ENCODE measurements at regions not wholly inside any gene's neighbourhood (a gene's known extent, or its start where the extent isn't known, plus 50 kb on each side); places are given as distances from the start of the nearest gene placed in this dataset.

GRCh38 chr3:94961423-94962100, 898.7 kb downstream of the NSUN3 start:
- Histone ChIP-seq H3K4me3 (ENCODE audit: insufficient read depth in 1 of 2, low read depth in 1 of 2, low read length in 2 of 2) (no peak overlapping the region), H3K23ac (ENCODE audit: low read length in 2 of 2) (no peak overlapping the region), H2AFZ (ENCODE audit: low read depth, low read length) (no peak overlapping the region), H3K18ac (ENCODE audit: low read depth in 1 of 2, low read length in 2 of 2) (no peak overlapping the region), H3K4ac (ENCODE audit: low read depth in 1 of 2, low read length in 2 of 2) (no peak overlapping the region), H3K9me3 (ENCODE audit: control insufficient read depth, low read length) (peaks cover 8% of the 10 kb centered on the region), H3K4me2 (ENCODE audit: low read length, poor library complexity, severe bottlenecking) (no peak overlapping the region), H2BK120ac (ENCODE audit: low read depth, low read length) (no peak overlapping the region), H3K27me3 (ENCODE audit: control insufficient read depth in 1 of 2, insufficient read depth in 1 of 2, low read length in 2 of 2) (no peaks in the 10 kb centered on the region), H4K8ac (ENCODE audit: low read length) (no peak overlapping the region), H3K36me3 (ENCODE audit: control insufficient read depth in 1 of 2, insufficient read depth in 2 of 2, low read depth in 1 of 2, low read length in 2 of 2) (no peaks in the 10 kb centered on the region), H2BK15ac (ENCODE audit: low read depth, poor library complexity, severe bottlenecking) (no peak overlapping the region), H2BK5ac (ENCODE audit: low read depth, low read length, poor library complexity, severe bottlenecking) (no peak overlapping the region), H3K9ac (ENCODE audit: low read length) (no peak overlapping the region), H3K4me1 (ENCODE audit: control insufficient read depth, insufficient read depth, low read depth, low read length) (no peaks in the 10 kb centered on the region), H3K27ac (ENCODE audit: low read length, poor library complexity, severe bottlenecking) (no peak overlapping the region), H3K14ac (ENCODE audit: low read length in 2 of 2) (no peak overlapping the region), H4K91ac (ENCODE audit: low read length) (no peak overlapping the region), H2BK12ac (ENCODE audit: low read length in 2 of 2) (no peak overlapping the region), H3K79me1 (replicated peaks; ENCODE audit: low read length, poor library complexity, severe bottlenecking) (no peaks in the 10 kb centered on the region), H2AK5ac (ENCODE audit: low read length, severe bottlenecking) (no peak overlapping the region)
- WGBS = 92% methylated on average over 5 of the region's 6 CpGs
- no peak for DNase-seq

DNA sequence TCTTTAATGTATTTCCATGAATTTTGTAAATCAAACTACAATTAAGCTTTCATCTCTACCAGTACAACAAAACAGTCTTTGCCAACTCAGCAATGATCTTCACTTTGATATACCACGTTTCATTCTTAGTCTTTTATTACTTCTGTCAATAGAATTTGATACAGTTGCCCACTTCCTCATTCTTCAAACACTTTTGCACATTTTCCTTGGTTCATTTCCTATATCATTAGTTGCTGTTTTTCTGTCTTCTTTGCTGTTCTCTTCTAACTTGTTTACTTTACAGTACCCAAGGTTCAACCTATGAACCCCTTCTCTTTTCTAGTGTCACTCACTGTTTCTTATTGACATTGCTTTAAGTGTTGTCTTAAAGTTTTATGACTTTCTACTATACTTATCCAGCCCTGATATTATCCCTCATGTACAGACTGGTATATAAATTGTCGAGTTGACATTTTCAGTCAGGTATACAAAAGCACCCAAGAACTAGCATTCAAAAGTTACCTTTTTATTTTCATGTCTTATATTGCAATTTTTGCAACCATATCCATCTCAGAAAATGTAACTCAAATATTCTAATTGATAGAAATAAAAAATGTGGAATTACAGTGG, 903.1 kb downstream of the NSUN3 start:
- no peak overlapping the region for H3K23ac ChIP-seq (ENCODE audit: low read length in 2 of 2)
- DNase-seq = no peak
- no peak overlapping the region for H3K4me3 ChIP-seq (ENCODE audit: insufficient read depth in 1 of 2, low read depth in 1 of 2, low read length in 2 of 2)
- no peak overlapping the region for H3K4ac ChIP-seq (ENCODE audit: low read depth in 1 of 2, low read length in 2 of 2)
- H2AK5ac ChIP-seq (ENCODE audit: low read length, severe bottlenecking) = no peak overlapping the region
- H3K36me3 ChIP-seq (ENCODE audit: control insufficient read depth in 1 of 2, insufficient read depth in 2 of 2, low read depth in 1 of 2, low read length in 2 of 2) = no peaks in the 10 kb centered on the region
- H3K4me2 ChIP-seq (ENCODE audit: low read length, poor library complexity, severe bottlenecking) = no peak overlapping the region
- no peak overlapping the region for H3K9ac ChIP-seq (ENCODE audit: low read length)
- WGBS = 74% methylated on average over 2 of the region's 2 CpGs
- H2BK12ac ChIP-seq (ENCODE audit: low read length in 2 of 2) = no peak overlapping the region
- H2AFZ ChIP-seq (ENCODE audit: low read depth, low read length) = no peak overlapping the region
- H3K4me1 ChIP-seq (ENCODE audit: control insufficient read depth, insufficient read depth, low read depth, low read length) = no peaks in the 10 kb centered on the region
- peaks cover 8% of the 10 kb centered on the region for H3K9me3 ChIP-seq (ENCODE audit: control insufficient read depth, low read length)
- H3K18ac ChIP-seq (ENCODE audit: low read depth in 1 of 2, low read length in 2 of 2) = no peak overlapping the region
- no peak overlapping the region for H2BK5ac ChIP-seq (ENCODE audit: low read depth, low read length, poor library complexity, severe bottlenecking)
- H3K27ac ChIP-seq (ENCODE audit: low read length, poor library complexity, severe bottlenecking) = no peak overlapping the region
- no peaks in the 10 kb centered on the region for H3K27me3 ChIP-seq (ENCODE audit: control insufficient read depth in 1 of 2, insufficient read depth in 1 of 2, low read length in 2 of 2)
- H4K91ac ChIP-seq (ENCODE audit: low read length) = no peak overlapping the region
- no peak overlapping the region for H2BK120ac ChIP-seq (ENCODE audit: low read depth, low read length)
- H2BK15ac ChIP-seq (ENCODE audit: low read depth, poor library complexity, severe bottlenecking) = no peak overlapping the region
- H4K8ac ChIP-seq (ENCODE audit: low read length) = no peak overlapping the region
- no peak overlapping the region for H3K14ac ChIP-seq (ENCODE audit: low read length in 2 of 2)
- H3K79me1 ChIP-seq (replicated peaks; ENCODE audit: low read length, poor library complexity, severe bottlenecking) = no peaks in the 10 kb centered on the region

GRCh38 chr3:94967196-94967595, 904.3 kb downstream of the NSUN3 start:
- Histone ChIP-seq H3K9ac (ENCODE audit: low read length) (no peak overlapping the region), H2BK12ac (ENCODE audit: low read length in 2 of 2) (no peak overlapping the region), H2BK5ac (ENCODE audit: low read depth, low read length, poor library complexity, severe bottlenecking) (no peak overlapping the region), H3K14ac (ENCODE audit: low read length in 2 of 2) (no peak overlapping the region), H3K18ac (ENCODE audit: low read depth in 1 of 2, low read length in 2 of 2) (no peak overlapping the region), H3K79me1 (replicated peaks; ENCODE audit: low read length, poor library complexity, severe bottlenecking) (no peaks in the 10 kb centered on the region), H4K8ac (ENCODE audit: low read length) (no peak overlapping the region), H3K4me2 (ENCODE audit: low read length, poor library complexity, severe bottlenecking) (no peak overlapping the region), H2BK120ac (ENCODE audit: low read depth, low read length) (no peak overlapping the region), H3K4ac (ENCODE audit: low read depth in 1 of 2, low read length in 2 of 2) (no peak overlapping the region), H2AFZ (ENCODE audit: low read depth, low read length) (no peak overlapping the region), H3K27ac (ENCODE audit: low read length, poor library complexity, severe bottlenecking) (no peak overlapping the region), H3K9me3 (ENCODE audit: control insufficient read depth, low read length) (peaks cover 10% of the 10 kb centered on the region), H3K36me3 (ENCODE audit: control insufficient read depth in 1 of 2, insufficient read depth in 2 of 2, low read depth in 1 of 2, low read length in 2 of 2) (no peaks in the 10 kb centered on the region), H3K27me3 (ENCODE audit: control insufficient read depth in 1 of 2, insufficient read depth in 1 of 2, low read length in 2 of 2) (no peaks in the 10 kb centered on the region), H3K4me1 (ENCODE audit: control insufficient read depth, insufficient read depth, low read depth, low read length) (no peaks in the 10 kb centered on the region), H4K91ac (ENCODE audit: low read length) (no peak overlapping the region), H2BK15ac (ENCODE audit: low read depth, poor library complexity, severe bottlenecking) (no peak overlapping the region), H3K23ac (ENCODE audit: low read length in 2 of 2) (no peak overlapping the region), H2AK5ac (ENCODE audit: low read length, severe bottlenecking) (no peak overlapping the region), H3K4me3 (ENCODE audit: insufficient read depth in 1 of 2, low read depth in 1 of 2, low read length in 2 of 2) (no peak overlapping the region)
- WGBS = 80% methylated on average over 2 of the region's 2 CpGs
- DNase-seq = no peak

GRCh38 chr3:94968519-94968918, 905.7 kb downstream of the NSUN3 start:
- WGBS = no CpG with 5 or more reads among the region's 1 CpG
- Histone ChIP-seq H3K27ac (ENCODE audit: low read length, poor library complexity, severe bottlenecking) (no peak overlapping the region), H2BK5ac (ENCODE audit: low read depth, low read length, poor library complexity, severe bottlenecking) (no peak overlapping the region), H3K18ac (ENCODE audit: low read depth in 1 of 2, low read length in 2 of 2) (no peak overlapping the region), H3K9ac (ENCODE audit: low read length) (no peak overlapping the region), H2AFZ (ENCODE audit: low read depth, low read length) (no peak overlapping the region), H4K8ac (ENCODE audit: low read length) (no peak overlapping the region), H2BK120ac (ENCODE audit: low read depth, low read length) (no peak overlapping the region), H4K91ac (ENCODE audit: low read length) (no peak overlapping the region), H2AK5ac (ENCODE audit: low read length, severe bottlenecking) (no peak overlapping the region), H3K36me3 (ENCODE audit: control insufficient read depth in 1 of 2, insufficient read depth in 2 of 2, low read depth in 1 of 2, low read length in 2 of 2) (no peaks in the 10 kb centered on the region), H3K14ac (ENCODE audit: low read length in 2 of 2) (no peak overlapping the region), H2BK15ac (ENCODE audit: low read depth, poor library complexity, severe bottlenecking) (no peak overlapping the region), H3K4ac (ENCODE audit: low read depth in 1 of 2, low read length in 2 of 2) (no peak overlapping the region), H3K23ac (ENCODE audit: low read length in 2 of 2) (no peak overlapping the region), H3K4me2 (ENCODE audit: low read length, poor library complexity, severe bottlenecking) (no peak overlapping the region), H3K4me1 (ENCODE audit: control insufficient read depth, insufficient read depth, low read depth, low read length) (no peaks in the 10 kb centered on the region), H3K79me1 (replicated peaks; ENCODE audit: low read length, poor library complexity, severe bottlenecking) (no peaks in the 10 kb centered on the region), H3K9me3 (ENCODE audit: control insufficient read depth, low read length) (peaks cover 13% of the 10 kb centered on the region), H2BK12ac (ENCODE audit: low read length in 2 of 2) (no peak overlapping the region), H3K27me3 (ENCODE audit: control insufficient read depth in 1 of 2, insufficient read depth in 1 of 2, low read length in 2 of 2) (no peaks in the 10 kb centered on the region), H3K4me3 (ENCODE audit: insufficient read depth in 1 of 2, low read depth in 1 of 2, low read length in 2 of 2) (no peak overlapping the region)
- DNase-seq = no peak
